ENCODE measurements at regions not wholly inside any gene's neighbourhood (a gene's known extent, or its start where the extent isn't known, plus 50 kb on each side); places are given as distances from the start of the nearest gene placed in this dataset.

- Histone ChIP-seq H3K4me3 (no peak overlapping the region), H3K9me3 (no peaks in the 10 kb centered on the region), H3K4me1 (ENCODE audit: low read depth) (no peaks in the 10 kb centered on the region), H3K36me3 (ENCODE audit: low read depth) (no peaks in the 10 kb centered on the region)
- no peak for TF ChIP-seq CTCF (IDR thresholded peaks at IDR 0.05)
- intact Hi-C loops (cut with DNase I, micrococcal nuclease), result no loop called here
- ATAC-seq (no peak), DNase-seq (no peak)
These were observed 537.4 kb downstream of the MN1 start for GRCh38 chr22:27264184-27264583.

GRCh38 chr22:27267145-27267544 lies 534.4 kb downstream of the MN1 start:
- no peak for DNase-seq
- Histone ChIP-seq H3K9me3 (no peaks in the 10 kb centered on the region), H3K36me3 (ENCODE audit: low read depth) (no peaks in the 10 kb centered on the region), H3K4me3 (no peak overlapping the region), H3K4me1 (ENCODE audit: low read depth) (no peaks in the 10 kb centered on the region)
- ATAC-seq, result no peak
- no peak for TF ChIP-seq CTCF (IDR thresholded peaks at IDR 0.05)
- intact Hi-C loops (cut with DNase I, micrococcal nuclease), result no loop called here

- H3K4me3 ChIP-seq, result no peak overlapping the region
- DNase-seq (no peak), ATAC-seq (no peak)
- intact Hi-C loops (cut with DNase I, micrococcal nuclease), result no loop called here
- no peaks in the 10 kb centered on the region for H3K9me3 ChIP-seq
- TF ChIP-seq CTCF (IDR thresholded peaks at IDR 0.05), result no peak
- H3K36me3 ChIP-seq (ENCODE audit: low read depth), result no peaks in the 10 kb centered on the region
- H3K4me1 ChIP-seq (ENCODE audit: low read depth), result no peaks in the 10 kb centered on the region
These were observed 531.6 kb downstream of the MN1 start for GRCh38 chr22:27269751-27270543.

- no peaks in the 10 kb centered on the region for H3K4me1 ChIP-seq (ENCODE audit: low read depth)
- ATAC-seq (no peak), DNase-seq (no peak)
- H3K36me3 ChIP-seq (ENCODE audit: low read depth), result no peaks in the 10 kb centered on the region
- H3K9me3 ChIP-seq, result no peaks in the 10 kb centered on the region
- intact Hi-C loops (cut with DNase I, micrococcal nuclease), result no loop called here
- TF ChIP-seq CTCF (IDR thresholded peaks at IDR 0.05), result no peak
- H3K4me3 ChIP-seq, result no peak overlapping the region
These were observed 530.6 kb downstream of the MN1 start for GRCh38 chr22:27270818-27271510.

GRCh38 chr22:27273436-27273835 lies 528.1 kb downstream of the MN1 start:
- TF ChIP-seq CTCF (IDR thresholded peaks at IDR 0.05), result no peak
- H3K36me3 ChIP-seq (ENCODE audit: low read depth), result no peaks in the 10 kb centered on the region
- ATAC-seq (no peak), DNase-seq (no peak)
- intact Hi-C loops (cut with DNase I, micrococcal nuclease), result no loop called here
- no peaks in the 10 kb centered on the region for H3K9me3 ChIP-seq
- no peaks in the 10 kb centered on the region for H3K4me1 ChIP-seq (ENCODE audit: low read depth)
- no peak overlapping the region for H3K4me3 ChIP-seq
